Sigmoid colon (tissue), 6 donors: ENCODE measurements at regions not wholly inside any gene's neighbourhood (a gene's known extent, or its start where the extent isn't known, plus 50 kb on each side); places are given as distances from the start of the nearest gene placed in this dataset.

Experiments used
- DNase-seq: peaks from one replicate; pipeline ENCODE4 v3.0.0-alpha.2; 2019
- H3K27ac ChIP-seq, 4 donors: fragments of 200-600 bp; sonication (generic); one replicate each; pipeline ENCODE4 v1.5.1; 2016 to 2019; ENCODE audit warnings: mild to moderate bottlenecking in 1 of 4
- H3K27me3 ChIP-seq, 3 donors: fragments of 200-600 bp; sonication (generic); one replicate each; pipeline ENCODE4 v1.5.1; 2019; ENCODE audit warnings: mild to moderate bottlenecking in 1 of 3
- H3K36me3 ChIP-seq, 4 donors: fragments of 200-600 bp; sonication (generic); one replicate each; pipeline ENCODE4 v1.5.1; 2016 to 2019
- H3K4me1 ChIP-seq, 4 donors: fragments of 200-600 bp; sonication (generic); one replicate each; pipeline ENCODE4 v1.5.1; 2017 to 2019
- H3K4me3 ChIP-seq, 4 donors: fragments of 200-600 bp; sonication (generic); one replicate each; pipeline ENCODE4 v1.5.1; 2017 to 2019; ENCODE audit warnings: mild to moderate bottlenecking in 2 of 4, moderate library complexity in 1 of 4
- H3K9me3 ChIP-seq, 4 donors: fragments of 200-600 bp in 3 of 4; sonication (generic) in 3 of 4; one replicate each; pipeline versions ENCODE4 v1.5.1 to v1.6.1; 2013 to 2019
- EP300 ChIP-seq, 4 donors: sonication (generic); formaldehyde crosslinking; IDR thresholded peaks; one replicate each; pipeline ENCODE4 v1.6.1; 2017; ENCODE audit warnings: antibody characterized with exemption in 4 of 4
- POLR2A ChIP-seq, 2 donors: fragments of 450-650 bp; IDR thresholded peaks; one replicate each; pipeline ENCODE4 v1.6.1; 2016; ENCODE audit warnings: antibody characterized with exemption in 2 of 2, mild to moderate bottlenecking in 2 of 2, moderate library complexity in 2 of 2
- POLR2AphosphoS5 ChIP-seq, 4 donors: sonication (generic); formaldehyde crosslinking; IDR thresholded peaks; one replicate each; pipeline ENCODE4 v1.6.1; 2017; ENCODE audit warnings: antibody characterized with exemption in 4 of 4
- WGBS, 2 donors: extraction: QIAGEN DNeasy Blood & Tissue Kit; methylation state at CpG; one replicate each; pipeline ENCODE4 v1.1.7; 2013; 5-methylcytosine and 5-hydroxymethylcytosine counted together
- intact Hi-C: fragments of 100-400 bp; cut with DNase I; formaldehyde crosslinking; loops from one replicate; pipeline ENCODE4 v1.15.1; 2023
- TF ChIP-seq, protein P1 (sequence below), 4 experiments: fragments of 450-650 bp in 3 of 4; fragments of 200-600 bp in 1 of 4; IDR thresholded peaks; one replicate each; pipeline ENCODE4 v1.5.1; 2016 to 2019; ENCODE audit warnings: antibody characterized with exemption in 4 of 4, mild to moderate bottlenecking in 3 of 4, moderate library complexity in 2 of 4
- donor health status: healthy with polysubstance abuse.
- donor health status: healthy.

- Histone ChIP-seq H3K36me3 (peaks cover 0 to 4% (median 0%) of the 10 kb centered on the region in 4 donors), H3K4me1 (no peaks in the 10 kb centered on the region), H3K9me3 (no peaks in the 10 kb centered on the region), H3K27me3 (no peaks in the 10 kb centered on the region), H3K4me3 (no peak overlapping the region), H3K27ac (no peak overlapping the region)
- no peak for DNase-seq
- no peak for TF ChIP-seq POLR2AphosphoS5 (IDR thresholded peaks at IDR 0.05)
- TF ChIP-seq POLR2A (IDR thresholded peaks at IDR 0.05): no peak
- TF ChIP-seq, protein P1, sequence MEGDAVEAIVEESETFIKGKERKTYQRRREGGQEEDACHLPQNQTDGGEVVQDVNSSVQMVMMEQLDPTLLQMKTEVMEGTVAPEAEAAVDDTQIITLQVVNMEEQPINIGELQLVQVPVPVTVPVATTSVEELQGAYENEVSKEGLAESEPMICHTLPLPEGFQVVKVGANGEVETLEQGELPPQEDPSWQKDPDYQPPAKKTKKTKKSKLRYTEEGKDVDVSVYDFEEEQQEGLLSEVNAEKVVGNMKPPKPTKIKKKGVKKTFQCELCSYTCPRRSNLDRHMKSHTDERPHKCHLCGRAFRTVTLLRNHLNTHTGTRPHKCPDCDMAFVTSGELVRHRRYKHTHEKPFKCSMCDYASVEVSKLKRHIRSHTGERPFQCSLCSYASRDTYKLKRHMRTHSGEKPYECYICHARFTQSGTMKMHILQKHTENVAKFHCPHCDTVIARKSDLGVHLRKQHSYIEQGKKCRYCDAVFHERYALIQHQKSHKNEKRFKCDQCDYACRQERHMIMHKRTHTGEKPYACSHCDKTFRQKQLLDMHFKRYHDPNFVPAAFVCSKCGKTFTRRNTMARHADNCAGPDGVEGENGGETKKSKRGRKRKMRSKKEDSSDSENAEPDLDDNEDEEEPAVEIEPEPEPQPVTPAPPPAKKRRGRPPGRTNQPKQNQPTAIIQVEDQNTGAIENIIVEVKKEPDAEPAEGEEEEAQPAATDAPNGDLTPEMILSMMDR (IDR thresholded peaks at IDR 0.05): no peak
- TF ChIP-seq EP300 (IDR thresholded peaks at IDR 0.05): no peak
- WGBS, 2 donors: 87 to 92% methylated on average over 5 of the region's 5 CpGs
- intact Hi-C loops: no loop called here
Measured at GRCh38 chr1:245094954-245095353, 59.8 kb upstream of the KIF26B start.

DNA sequence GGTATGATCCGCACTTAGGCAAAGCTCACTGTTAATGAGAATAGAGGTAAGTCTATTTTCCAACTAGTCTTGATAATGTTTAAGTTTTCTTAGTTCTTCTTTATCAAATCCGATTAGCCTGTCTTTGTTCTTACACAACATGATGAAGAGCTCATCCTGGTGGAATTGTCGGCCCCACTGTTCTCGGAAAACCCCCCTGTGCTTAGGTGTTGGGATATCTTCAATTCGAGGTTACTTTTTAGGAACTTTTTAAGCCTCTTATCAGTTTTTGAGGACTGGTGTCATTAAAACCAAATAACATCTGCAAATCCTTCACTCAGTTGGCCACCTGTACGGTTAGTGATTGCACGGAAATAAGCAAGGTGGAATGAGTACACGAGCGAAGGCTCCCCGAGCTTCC lies 60.7 kb upstream of the KIF26B start:
- intact Hi-C loops: no loop called here
- TF ChIP-seq POLR2A (IDR thresholded peaks at IDR 0.05) (no peak), POLR2AphosphoS5 (IDR thresholded peaks at IDR 0.05) (no peak), EP300 (IDR thresholded peaks at IDR 0.05) (no peak)
- TF ChIP-seq, protein P1 (IDR thresholded peaks at IDR 0.05): no peak
- WGBS, 2 donors: 94 to 96% methylated on average over 10 of the region's 10 CpGs
- no peak overlapping the region for H3K4me3 ChIP-seq
- no peaks in the 10 kb centered on the region for H3K9me3 ChIP-seq
- H3K27ac ChIP-seq: no peak overlapping the region
- peaks cover 0 to 4% (median 0%) of the 10 kb centered on the region in 4 donors for H3K36me3 ChIP-seq
- no peaks in the 10 kb centered on the region for H3K4me1 ChIP-seq
- no peak for DNase-seq
- no peaks in the 10 kb centered on the region for H3K27me3 ChIP-seq

DNA sequence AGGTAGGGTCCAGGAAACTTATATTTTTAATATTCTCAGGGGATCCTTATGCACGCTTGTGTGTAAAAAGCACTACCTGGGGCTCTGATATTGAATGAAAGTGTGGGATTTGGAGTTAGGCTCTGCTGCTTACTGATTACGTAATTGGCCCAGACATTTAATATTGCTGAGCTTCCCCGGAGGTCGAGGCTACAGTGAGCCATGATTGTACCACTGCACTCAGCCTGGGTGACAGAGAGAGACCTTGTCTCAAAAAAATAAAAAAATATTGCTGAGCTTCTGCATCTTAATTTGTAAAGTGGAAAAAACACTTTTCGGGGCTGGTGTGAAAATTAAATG lies 62.2 kb upstream of the KIF26B start:
- intact Hi-C loops: no loop called here

DNA sequence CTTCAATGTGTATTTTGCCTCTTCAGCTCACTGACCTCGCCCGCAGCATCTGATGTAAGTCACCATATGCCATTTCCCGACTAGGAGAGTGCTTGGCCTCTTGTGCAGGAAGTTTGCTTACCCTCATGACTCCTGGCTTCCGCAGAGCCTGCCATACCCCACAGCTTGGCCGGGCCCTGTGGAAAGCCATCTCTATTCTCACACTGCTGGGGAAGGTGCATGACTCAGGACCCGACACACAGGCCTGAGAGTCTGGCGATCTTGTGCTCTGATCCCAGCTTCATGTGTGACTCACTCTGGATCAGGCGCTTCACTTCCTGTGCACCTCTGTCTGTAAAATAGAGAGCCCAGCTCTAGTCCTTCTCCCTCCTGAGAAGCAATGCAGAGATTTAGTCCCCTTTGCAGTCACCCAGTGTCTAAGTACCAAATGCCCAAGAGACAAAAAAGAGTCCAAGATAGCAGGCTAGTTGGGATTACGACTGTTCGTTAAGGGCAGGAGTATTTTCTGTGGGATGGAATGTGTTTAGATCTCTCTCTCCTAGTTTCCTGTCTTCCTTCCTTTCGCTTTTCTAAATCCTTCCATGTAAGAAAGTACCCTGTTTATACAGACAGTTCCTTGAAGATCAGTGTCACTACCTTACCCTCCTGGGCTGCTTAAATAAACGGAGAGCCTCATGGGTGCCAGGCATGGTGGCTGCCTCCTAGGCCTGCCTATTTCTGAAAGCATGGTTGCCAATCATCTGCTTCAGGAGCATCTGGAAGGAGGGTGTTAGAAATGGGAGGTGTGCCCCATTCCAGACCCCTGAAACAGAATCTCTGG lies 62.8 kb upstream of the KIF26B start:
- peaks cover 0 to 4% (median 0%) of the 10 kb centered on the region in 4 donors for H3K36me3 ChIP-seq
- peak overlapping the region in 3 of 4 donors; percentile 4 to 50 (median 24) for H3K27ac ChIP-seq
- DNase-seq: peak; percentile 70
- WGBS, 2 donors: 72 to 79% methylated on average over 12 of the region's 12 CpGs
- TF ChIP-seq EP300 (IDR thresholded peaks at IDR 0.05) (no peak), POLR2A (IDR thresholded peaks at IDR 0.05) (no peak), POLR2AphosphoS5 (IDR thresholded peaks at IDR 0.05) (peak in 1 of 4 donors; percentile 29)
- TF ChIP-seq, protein P1 (IDR thresholded peaks at IDR 0.05): no peak
- no peak overlapping the region for H3K4me3 ChIP-seq
- no peaks in the 10 kb centered on the region for H3K27me3 ChIP-seq
- no peaks in the 10 kb centered on the region for H3K4me1 ChIP-seq
- no peaks in the 10 kb centered on the region for H3K9me3 ChIP-seq
- intact Hi-C loops: no loop called here

More for the DNA sequence above, 62.2 kb upstream of the KIF26B start:
- 78 to 88% methylated on average over 5 of the region's 5 CpGs for WGBS, 2 donors
- Histone ChIP-seq H3K4me3 (no peak overlapping the region), H3K9me3 (no peaks in the 10 kb centered on the region), H3K4me1 (no peaks in the 10 kb centered on the region), H3K36me3 (peaks cover 0 to 4% (median 0%) of the 10 kb centered on the region in 4 donors), H3K27ac (peak overlapping the region in 2 of 4 donors; percentile 4 to 50), H3K27me3 (no peaks in the 10 kb centered on the region)
- TF ChIP-seq, protein P1 (IDR thresholded peaks at IDR 0.05): no peak
- no peak for TF ChIP-seq POLR2A (IDR thresholded peaks at IDR 0.05)
- no peak for TF ChIP-seq POLR2AphosphoS5 (IDR thresholded peaks at IDR 0.05)
- no peak for TF ChIP-seq EP300 (IDR thresholded peaks at IDR 0.05)
- DNase-seq: no peak
